HG03066 (cell line): ENCODE measurements at regions not wholly inside any gene's neighbourhood (a gene's known extent, or its start where the extent isn't known, plus 50 kb on each side); places are given as distances from the start of the nearest gene placed in this dataset.
"Not testable (repeated sequence)": the region's sequence is repeated elsewhere in the genome, so short reads cannot be mapped to it uniquely, and the experiment has no call there.

Source experiments
- ATAC-seq: cut with Tn5 transposase; IDR thresholded peaks from one replicate; pipeline ENCODE4 v1.9.1; 2021; ENCODE audit warnings: low read depth; ENCODE audit not compliant: unreplicated experiment

DNA sequence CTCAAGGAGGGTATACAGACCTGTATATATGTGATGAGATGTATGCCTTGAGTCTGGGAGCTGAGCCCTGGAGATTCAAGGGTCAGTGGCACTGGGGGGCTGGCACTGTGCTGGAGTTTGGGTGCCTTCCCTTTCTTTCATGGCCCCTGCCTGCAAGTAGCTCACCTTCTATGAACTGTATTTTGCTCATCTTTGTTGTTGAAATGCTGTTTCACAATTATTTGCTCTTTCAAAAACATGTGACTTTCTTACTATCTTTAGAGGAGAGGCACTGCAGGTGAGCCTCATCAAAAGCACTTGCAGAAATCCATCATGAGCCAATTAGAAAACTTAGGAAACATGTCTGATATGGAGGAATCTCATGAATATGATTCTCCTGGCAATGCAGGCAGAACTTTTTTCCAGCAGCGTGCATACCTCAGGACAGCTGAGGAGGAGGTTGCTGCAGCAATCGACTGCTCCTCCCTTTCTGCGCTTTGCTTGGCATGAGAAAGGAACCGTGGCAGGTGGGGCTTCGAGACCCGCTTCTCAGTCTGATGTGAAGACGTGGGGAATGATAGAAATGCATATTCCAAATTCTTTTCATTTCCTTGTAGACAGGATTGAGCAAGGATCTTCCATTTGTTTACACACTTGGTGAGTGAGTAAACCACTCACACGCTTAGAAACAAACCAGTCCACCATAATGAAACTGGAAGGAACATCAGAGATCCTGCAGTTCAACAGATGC is 178.4 kb upstream of the E2F8 start:
- ATAC-seq: no peak

DNA sequence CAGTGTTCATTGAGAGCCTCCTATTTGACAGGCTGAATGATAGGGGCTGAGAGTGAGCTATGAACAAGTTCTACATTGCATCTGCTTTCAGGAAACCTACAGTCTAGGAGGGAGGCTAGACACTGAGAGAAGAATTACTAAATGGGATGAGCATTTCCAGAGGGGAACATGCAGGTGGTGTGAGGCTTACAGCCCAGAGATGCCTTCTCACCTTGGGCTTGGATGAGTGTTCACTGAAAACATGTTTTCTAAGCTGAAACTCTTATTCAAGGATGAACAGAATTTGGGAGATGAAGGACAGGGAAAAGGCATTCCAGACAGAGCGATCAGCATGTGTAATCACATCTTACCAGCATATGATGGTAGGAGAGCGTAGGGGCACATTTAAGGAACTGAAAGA is 177.5 kb upstream of the E2F8 start:
- no peak for ATAC-seq

- not testable (repeated sequence) for ATAC-seq
Measured at GRCh38 chr11:19412070-19412469, 171.3 kb upstream of the E2F8 start.

GRCh38 chr11:19410032-19410431 is 169.3 kb upstream of the E2F8 start:
- peak; percentile 52 for ATAC-seq

GRCh38 chr11:19409307-19409706 is 168.6 kb upstream of the E2F8 start:
- ATAC-seq: no peak

- ATAC-seq: no peak
Measured at GRCh38 chr11:19407677-19408270, 167.0 kb upstream of the E2F8 start.

GRCh38 chr11:19405966-19406365 is 165.2 kb upstream of the E2F8 start:
- no peak for ATAC-seq

GRCh38 chr11:19404787-19405186 is 164.0 kb upstream of the E2F8 start:
- ATAC-seq: no peak

DNA sequence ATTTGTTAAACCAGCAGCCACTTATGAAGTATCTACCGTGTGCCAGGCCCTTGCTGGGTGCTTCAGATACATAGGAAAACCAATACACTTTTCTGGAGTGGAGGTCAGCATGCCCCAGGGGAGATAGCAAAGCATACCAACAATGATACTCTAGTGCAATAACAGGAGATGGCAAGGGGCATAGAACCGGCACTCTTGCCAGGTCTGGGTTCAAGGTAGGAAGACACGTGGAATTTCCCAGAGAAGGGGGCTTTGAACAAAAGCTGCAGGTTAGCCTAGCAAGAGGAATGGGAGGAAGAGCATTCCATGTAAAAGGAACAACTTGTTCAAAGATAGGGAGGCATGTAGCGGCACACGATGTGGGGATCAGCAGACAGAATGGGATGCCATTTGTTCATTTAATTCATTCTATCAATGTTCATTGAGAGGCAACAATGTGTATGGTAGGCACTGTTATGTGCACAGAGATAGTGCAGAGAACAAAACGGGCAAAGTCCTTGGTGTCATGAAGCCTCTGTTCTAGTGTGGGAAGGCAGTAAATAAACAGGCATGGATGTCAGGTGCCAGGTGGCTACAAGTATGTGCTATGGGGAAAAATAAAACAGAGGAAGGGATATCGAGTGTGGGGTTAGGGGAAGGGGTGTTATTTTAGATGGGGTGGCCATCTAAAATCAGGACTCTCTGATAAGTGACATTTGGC is 162.6 kb upstream of the E2F8 start:
- ATAC-seq: no peak

- no peak for ATAC-seq
Measured at GRCh38 chr11:19400296-19400695, 159.6 kb upstream of the E2F8 start.

- no peak for ATAC-seq
Measured at GRCh38 chr11:19398772-19399527, 158.2 kb upstream of the E2F8 start.

DNA sequence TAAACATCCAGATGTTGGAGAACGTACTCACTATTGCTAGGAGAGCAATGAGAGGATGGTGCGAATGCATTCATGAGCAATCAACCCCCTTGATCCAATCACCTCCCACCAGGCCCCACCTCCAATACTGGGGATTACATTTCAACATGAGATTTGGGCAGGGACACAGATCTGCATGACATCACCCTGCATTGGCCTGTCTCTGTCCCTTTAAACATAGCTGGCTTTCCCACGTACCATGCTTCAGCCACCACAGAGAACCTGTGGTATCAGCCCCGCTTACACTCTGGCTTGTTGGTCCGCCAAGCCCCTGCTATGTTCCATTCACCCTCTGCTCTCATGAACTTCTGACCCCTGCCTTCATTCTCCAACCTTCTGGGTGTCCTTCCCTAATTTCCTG is 157.5 kb upstream of the E2F8 start:
- ATAC-seq: no peak

DNA sequence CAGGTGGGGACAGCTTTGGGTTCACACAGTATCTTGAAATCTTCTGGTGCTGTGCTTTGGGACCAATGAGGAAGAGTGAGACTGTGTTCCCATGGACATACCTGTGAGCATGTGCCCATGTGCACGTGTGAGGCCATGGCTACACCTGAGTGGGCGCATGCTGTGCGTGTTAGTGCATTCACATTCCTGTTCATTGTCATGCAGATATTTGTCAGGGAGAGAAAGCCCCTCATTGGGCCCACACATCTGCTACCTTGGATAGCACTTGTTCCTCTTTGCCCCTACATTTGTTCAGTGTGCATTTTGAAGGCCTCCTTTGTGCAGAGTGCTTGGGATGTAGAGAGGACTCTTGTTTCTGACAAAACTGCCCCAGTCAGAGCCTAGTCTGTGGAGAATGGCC is 154.3 kb upstream of the E2F8 start:
- ATAC-seq: peak; percentile 23

GRCh38 chr11:19394525-19395016 is 153.8 kb upstream of the E2F8 start:
- ATAC-seq: peak; percentile 69

DNA sequence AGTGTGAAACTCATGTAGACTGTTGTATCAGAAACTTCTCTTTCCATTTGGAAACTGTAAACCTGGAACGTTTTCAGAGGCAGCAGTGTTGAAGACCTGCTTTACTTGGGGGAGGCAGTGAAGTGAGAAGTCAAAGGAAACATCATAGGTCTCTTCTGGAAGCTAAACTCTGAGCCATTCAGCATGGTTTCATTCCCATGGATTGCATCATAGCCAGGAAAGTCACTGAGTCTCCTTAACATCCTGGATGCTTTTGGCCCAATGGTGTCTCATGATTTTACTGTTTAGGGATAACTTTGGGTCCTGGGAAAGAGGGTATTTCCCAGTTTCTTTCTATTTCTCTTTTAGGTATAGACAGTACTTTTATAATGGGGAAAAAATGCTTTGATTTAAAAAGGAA is 153.2 kb upstream of the E2F8 start:
- no peak for ATAC-seq

- ATAC-seq: no peak
Measured at GRCh38 chr11:19392847-19393518, 152.2 kb upstream of the E2F8 start.

DNA sequence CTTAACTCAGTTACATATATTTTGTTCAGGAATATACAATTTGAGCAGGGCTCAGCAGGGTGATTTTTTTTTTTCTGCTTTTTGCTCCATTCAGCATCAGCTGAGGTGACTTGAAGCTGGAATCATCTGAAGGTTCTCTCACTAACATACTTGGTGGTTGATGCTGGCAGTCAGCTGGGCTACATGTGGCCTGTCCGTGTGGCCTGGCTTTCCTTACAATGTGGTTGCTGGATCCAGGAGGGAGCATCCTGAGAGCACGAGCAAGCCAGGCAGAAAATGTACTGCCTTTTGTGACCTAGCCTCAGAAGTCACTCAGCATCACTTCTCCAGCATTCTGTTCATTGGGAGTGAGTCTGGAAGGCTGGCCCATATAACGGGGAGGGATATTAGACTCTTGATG is 151.6 kb upstream of the E2F8 start:
- no peak for ATAC-seq

DNA sequence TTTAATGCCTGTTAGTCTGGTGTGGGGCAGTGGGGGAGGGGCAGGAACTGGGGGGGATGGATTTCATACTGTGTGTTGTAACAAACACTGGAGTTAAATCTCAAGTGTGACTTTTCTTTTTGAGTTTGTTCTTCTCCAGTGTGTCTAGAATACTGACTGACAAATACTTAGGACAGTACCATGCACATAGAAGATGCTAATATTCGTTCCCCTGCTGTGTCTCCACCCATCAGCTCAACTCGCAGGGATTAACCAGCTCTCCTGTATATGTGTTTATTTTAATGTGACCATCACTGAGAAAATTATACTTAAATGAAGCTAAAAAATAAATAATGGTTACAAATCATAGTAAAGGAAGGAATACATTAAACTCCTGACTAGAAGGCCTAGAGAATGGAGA is 150.9 kb upstream of the E2F8 start:
- ATAC-seq: no peak

DNA sequence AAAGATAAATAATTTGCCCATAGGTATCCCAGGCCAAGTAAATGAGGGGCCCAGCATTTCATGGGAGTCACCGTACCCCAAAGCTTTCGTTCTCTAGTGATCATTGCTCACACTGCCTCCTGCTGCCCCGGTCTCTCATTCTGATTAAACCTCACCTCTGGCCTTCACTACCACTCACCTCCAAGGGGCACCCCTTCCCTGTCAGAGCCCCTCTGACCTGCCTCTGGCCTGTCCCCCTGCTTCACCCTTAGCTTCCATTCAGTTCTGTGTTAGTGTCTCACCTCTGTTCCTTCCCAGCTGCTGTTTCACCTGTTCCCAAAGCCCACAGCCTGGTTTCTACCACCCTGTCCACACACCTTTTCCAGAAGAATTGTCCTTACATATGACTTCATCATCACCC is 150.3 kb upstream of the E2F8 start:
- ATAC-seq: no peak

DNA sequence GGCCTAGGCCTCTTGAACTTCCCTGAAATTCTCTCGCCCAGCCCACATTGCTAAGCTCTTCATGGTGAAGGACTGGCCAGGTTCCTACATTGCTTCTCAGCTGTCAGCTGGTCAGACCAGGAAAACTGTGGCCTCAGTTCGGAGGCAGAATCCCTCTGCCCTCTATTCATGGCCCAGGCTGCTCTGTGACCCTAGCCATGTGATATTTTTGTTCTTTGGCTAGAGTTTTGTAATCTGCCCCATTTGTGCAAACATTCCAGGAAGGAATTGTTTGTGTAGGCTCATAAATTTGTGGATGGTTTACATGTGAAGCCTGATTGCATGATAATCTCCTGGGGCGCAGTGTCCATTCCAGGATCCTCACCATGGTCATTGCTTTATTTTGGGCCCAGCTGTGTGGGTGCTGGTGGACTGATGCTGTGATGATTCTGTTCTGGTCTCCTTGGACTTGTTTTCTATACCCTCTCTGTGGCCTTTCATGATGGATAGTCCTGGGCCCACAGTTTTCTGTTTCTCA is 149.1 kb upstream of the E2F8 start:
- no peak for ATAC-seq
